ENCODE measurements at regions not wholly inside any gene's neighbourhood (a gene's known extent, or its start where the extent isn't known, plus 50 kb on each side); places are given as distances from the start of the nearest gene placed in this dataset.

DNA sequence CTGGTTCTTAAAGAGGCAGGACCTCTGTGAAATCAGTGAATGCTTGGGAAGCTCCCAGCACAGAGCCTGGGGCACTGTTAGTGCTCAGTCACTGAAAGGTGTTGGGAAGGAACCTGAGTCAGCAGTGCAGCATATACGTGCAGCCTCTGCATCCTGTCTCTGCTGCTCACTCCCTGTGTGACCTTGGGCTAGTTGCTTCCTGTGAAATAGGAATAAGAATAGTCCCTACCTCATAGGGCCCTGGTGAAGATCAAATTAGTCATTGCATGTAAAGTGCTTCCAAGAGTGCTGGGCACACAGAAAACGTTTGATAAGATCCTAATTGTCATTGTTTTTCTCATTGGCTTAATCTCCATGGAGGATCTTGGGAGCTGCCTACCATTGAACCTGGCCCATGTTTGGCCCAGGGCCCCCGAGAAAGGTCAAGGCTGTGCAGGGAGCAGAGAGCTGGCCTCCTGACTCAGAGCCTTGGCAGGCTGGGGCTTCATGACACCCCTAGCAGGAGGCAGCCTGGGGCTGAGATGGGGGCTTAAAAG lies 73.3 kb upstream of the COL13A1 start:
- peak overlapping the region; percentile 66 for H4K91ac ChIP-seq (ENCODE audit: low read length)
- H2BK5ac ChIP-seq (ENCODE audit: low read depth, low read length, poor library complexity, severe bottlenecking): no peak overlapping the region
- peak overlapping the region; percentile 37 to 75 for H3K4ac ChIP-seq (ENCODE audit: low read depth in 1 of 2, low read length in 2 of 2)
- no peaks in the 10 kb centered on the region for H3K9me3 ChIP-seq (ENCODE audit: control insufficient read depth, low read length)
- peak overlapping the region in 1 of 2 experiments; percentile 78 for H3K14ac ChIP-seq (ENCODE audit: low read length in 2 of 2)
- DNase-seq: peak; percentile 91
- peaks cover 0 to 37% of the 10 kb centered on the region in 2 experiments for H3K27me3 ChIP-seq (ENCODE audit: control insufficient read depth in 1 of 2, insufficient read depth in 1 of 2, low read length in 2 of 2)
- H3K4me3 ChIP-seq (ENCODE audit: insufficient read depth in 1 of 2, low read depth in 1 of 2, low read length in 2 of 2): no peak overlapping the region
- H3K23ac ChIP-seq (ENCODE audit: low read length in 2 of 2): no peak overlapping the region
- H3K27ac ChIP-seq (ENCODE audit: low read length, poor library complexity, severe bottlenecking): no peak overlapping the region
- WGBS: under 1% methylated on average over 3 of the region's 3 CpGs
- no peak overlapping the region for H3K4me2 ChIP-seq (ENCODE audit: low read length, poor library complexity, severe bottlenecking)
- H3K4me1 ChIP-seq (ENCODE audit: control insufficient read depth, insufficient read depth, low read depth, low read length): peaks cover 45% of the 10 kb centered on the region
- H3K9ac ChIP-seq (ENCODE audit: low read length): no peak overlapping the region
- peak overlapping the region; percentile 3 for H2AFZ ChIP-seq (ENCODE audit: low read depth, low read length)
- H3K18ac ChIP-seq (ENCODE audit: low read depth in 1 of 2, low read length in 2 of 2): peak overlapping the region; percentile 16 to 58
- no peaks in the 10 kb centered on the region for H3K79me1 ChIP-seq (replicated peaks; ENCODE audit: low read length, poor library complexity, severe bottlenecking)
- no peak overlapping the region for H2BK15ac ChIP-seq (ENCODE audit: low read depth, poor library complexity, severe bottlenecking)
- peak overlapping the region; percentile 81 for H4K8ac ChIP-seq (ENCODE audit: low read length)
- H3K36me3 ChIP-seq (ENCODE audit: control insufficient read depth in 1 of 2, insufficient read depth in 2 of 2, low read depth in 1 of 2, low read length in 2 of 2): no peaks in the 10 kb centered on the region
- H2AK5ac ChIP-seq (ENCODE audit: low read length, severe bottlenecking): peak overlapping the region; percentile 35
- peak overlapping the region; percentile 49 for H2BK120ac ChIP-seq (ENCODE audit: low read depth, low read length)
- peak overlapping the region; percentile 57 to 89 for H2BK12ac ChIP-seq (ENCODE audit: low read length in 2 of 2)

DNA sequence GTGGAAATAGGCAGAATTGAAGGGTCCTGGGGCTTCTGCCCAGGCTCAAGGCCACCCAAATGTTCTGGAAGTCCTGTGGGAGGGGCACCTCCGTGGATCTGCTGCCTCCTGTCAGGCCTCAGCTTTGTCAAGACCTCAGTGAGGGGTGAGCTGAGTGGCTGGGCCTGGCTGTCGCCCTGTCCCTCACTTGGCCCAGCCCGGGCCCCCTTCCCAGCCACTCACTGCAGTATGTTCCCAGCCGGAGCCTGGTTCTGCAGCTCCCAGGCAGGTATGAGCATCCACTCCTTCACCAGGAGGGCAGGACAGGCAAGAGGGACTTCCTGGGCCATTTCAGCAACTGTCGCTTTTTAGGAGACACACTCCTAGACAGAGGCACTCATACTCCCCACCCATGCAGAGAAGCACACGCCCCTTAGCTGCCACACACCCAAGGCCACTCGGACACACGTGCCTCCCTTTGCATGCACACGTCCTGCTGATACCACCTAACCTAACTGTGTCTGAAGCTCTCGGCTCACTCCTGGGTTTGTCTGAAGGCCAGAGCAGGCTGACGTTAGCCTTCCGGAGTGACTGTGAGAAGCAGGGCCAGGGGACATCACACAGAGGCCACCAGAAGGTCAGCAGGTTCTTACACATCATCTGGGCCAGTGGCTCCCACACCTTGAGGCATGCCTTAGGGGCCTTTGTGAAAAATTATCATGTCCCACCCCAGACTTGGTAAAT lies 72.2 kb upstream of the COL13A1 start:
- H3K27me3 ChIP-seq (ENCODE audit: control insufficient read depth in 1 of 2, insufficient read depth in 1 of 2, low read length in 2 of 2): peaks cover 0 to 27% of the 10 kb centered on the region in 2 experiments
- WGBS: 83% methylated on average over 12 of the region's 12 CpGs
- peak overlapping the region; percentile 64 for H2BK15ac ChIP-seq (ENCODE audit: low read depth, poor library complexity, severe bottlenecking)

DNA sequence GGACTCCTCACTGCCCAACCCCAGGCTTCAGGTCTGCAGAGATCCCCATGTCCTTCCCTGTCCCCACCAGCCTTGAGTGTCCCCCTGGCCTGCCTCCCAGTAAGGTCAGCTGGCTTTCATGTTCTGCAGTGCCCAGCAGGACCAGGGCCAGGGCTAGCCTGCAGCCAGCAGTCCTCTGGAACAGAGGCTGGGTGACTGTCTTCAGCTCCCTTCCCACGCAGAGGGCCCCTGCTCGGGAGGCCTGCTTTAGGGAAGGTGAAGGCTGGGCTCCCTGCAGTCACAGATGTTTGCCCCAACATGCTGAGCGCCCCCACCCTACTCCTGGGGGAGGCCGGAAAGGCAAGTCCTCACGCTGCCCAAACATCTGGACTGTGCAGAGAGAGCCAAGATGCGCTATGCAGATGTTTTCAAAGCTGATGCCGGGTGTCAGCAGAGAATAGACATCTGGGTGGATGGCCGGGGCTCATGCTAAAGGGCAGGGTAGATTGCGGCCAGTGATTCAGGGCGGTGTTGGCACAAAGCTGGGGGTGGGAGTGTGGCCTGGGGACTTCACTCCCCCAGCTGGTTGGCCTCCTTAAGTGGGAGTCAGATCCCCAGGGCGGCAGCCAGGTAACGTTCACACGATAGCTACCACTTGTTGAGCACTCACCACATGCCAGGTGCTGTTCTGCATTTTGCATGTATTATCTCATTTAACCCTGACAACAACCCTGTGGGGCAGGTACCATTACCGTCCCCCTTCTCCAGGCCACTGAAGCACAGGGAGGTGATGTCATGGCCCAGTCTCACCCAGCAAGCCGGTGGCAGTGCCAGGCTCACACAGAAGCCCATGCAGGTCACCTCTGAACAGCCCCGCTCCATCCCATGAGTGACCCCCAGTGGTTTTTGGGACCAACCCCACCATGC lies 71.2 kb upstream of the COL13A1 start:
- peaks cover 62% of the 10 kb centered on the region for H3K4me1 ChIP-seq (ENCODE audit: control insufficient read depth, insufficient read depth, low read depth, low read length)
- WGBS: 77% methylated on average over 15 of the region's 16 CpGs

More for the DNA sequence above, 72.2 kb upstream of the COL13A1 start:
- H3K4me2 ChIP-seq (ENCODE audit: low read length, poor library complexity, severe bottlenecking): no peak overlapping the region
- peak overlapping the region; percentile 29 to 38 for H3K18ac ChIP-seq (ENCODE audit: low read depth in 1 of 2, low read length in 2 of 2)
- H3K79me1 ChIP-seq (replicated peaks; ENCODE audit: low read length, poor library complexity, severe bottlenecking): no peaks in the 10 kb centered on the region
- no peak for DNase-seq
- H4K8ac ChIP-seq (ENCODE audit: low read length): no peak overlapping the region
- H2AK5ac ChIP-seq (ENCODE audit: low read length, severe bottlenecking): peak overlapping the region; percentile 12
- H3K14ac ChIP-seq (ENCODE audit: low read length in 2 of 2): no peak overlapping the region
- H3K27ac ChIP-seq (ENCODE audit: low read length, poor library complexity, severe bottlenecking): no peak overlapping the region
- no peak overlapping the region for H3K9ac ChIP-seq (ENCODE audit: low read length)
- H4K91ac ChIP-seq (ENCODE audit: low read length): peak overlapping the region; percentile 81
- H3K36me3 ChIP-seq (ENCODE audit: control insufficient read depth in 1 of 2, insufficient read depth in 2 of 2, low read depth in 1 of 2, low read length in 2 of 2): no peaks in the 10 kb centered on the region
- H3K23ac ChIP-seq (ENCODE audit: low read length in 2 of 2): no peak overlapping the region
- H2AFZ ChIP-seq (ENCODE audit: low read depth, low read length): no peak overlapping the region
- H3K9me3 ChIP-seq (ENCODE audit: control insufficient read depth, low read length): no peaks in the 10 kb centered on the region
- no peak overlapping the region for H2BK5ac ChIP-seq (ENCODE audit: low read depth, low read length, poor library complexity, severe bottlenecking)
- peak overlapping the region in 1 of 2 experiments; percentile 30 for H3K4ac ChIP-seq (ENCODE audit: low read depth in 1 of 2, low read length in 2 of 2)
- H3K4me3 ChIP-seq (ENCODE audit: insufficient read depth in 1 of 2, low read depth in 1 of 2, low read length in 2 of 2): no peak overlapping the region
- H3K4me1 ChIP-seq (ENCODE audit: control insufficient read depth, insufficient read depth, low read depth, low read length): peaks cover 52% of the 10 kb centered on the region
- peak overlapping the region in 1 of 2 experiments; percentile 57 for H2BK12ac ChIP-seq (ENCODE audit: low read length in 2 of 2)
- H2BK120ac ChIP-seq (ENCODE audit: low read depth, low read length): peak overlapping the region; percentile 2

More for the DNA sequence above, 71.2 kb upstream of the COL13A1 start:
- H2BK120ac ChIP-seq (ENCODE audit: low read depth, low read length): peak overlapping the region; percentile 43
- H3K4me2 ChIP-seq (ENCODE audit: low read length, poor library complexity, severe bottlenecking): no peak overlapping the region
- H4K8ac ChIP-seq (ENCODE audit: low read length): peak overlapping the region; percentile 59
- H3K9me3 ChIP-seq (ENCODE audit: control insufficient read depth, low read length): no peaks in the 10 kb centered on the region
- no peak overlapping the region for H3K4me3 ChIP-seq (ENCODE audit: insufficient read depth in 1 of 2, low read depth in 1 of 2, low read length in 2 of 2)
- H2AK5ac ChIP-seq (ENCODE audit: low read length, severe bottlenecking): peak overlapping the region; percentile 63
- H3K23ac ChIP-seq (ENCODE audit: low read length in 2 of 2): peak overlapping the region in 1 of 2 experiments; percentile 57
- no peak overlapping the region for H3K9ac ChIP-seq (ENCODE audit: low read length)
- no peaks in the 10 kb centered on the region for H3K36me3 ChIP-seq (ENCODE audit: control insufficient read depth in 1 of 2, insufficient read depth in 2 of 2, low read depth in 1 of 2, low read length in 2 of 2)
- no peaks in the 10 kb centered on the region for H3K79me1 ChIP-seq (replicated peaks; ENCODE audit: low read length, poor library complexity, severe bottlenecking)
- peak overlapping the region; percentile 29 for H2AFZ ChIP-seq (ENCODE audit: low read depth, low read length)
- peak overlapping the region; percentile 63 to 84 for H3K18ac ChIP-seq (ENCODE audit: low read depth in 1 of 2, low read length in 2 of 2)
- peak overlapping the region; percentile 85 for H3K27ac ChIP-seq (ENCODE audit: low read length, poor library complexity, severe bottlenecking)
- no peak overlapping the region for H2BK5ac ChIP-seq (ENCODE audit: low read depth, low read length, poor library complexity, severe bottlenecking)
- peak overlapping the region; percentile 81 for H4K91ac ChIP-seq (ENCODE audit: low read length)
- H2BK12ac ChIP-seq (ENCODE audit: low read length in 2 of 2): peak overlapping the region; percentile 76 to 89
- peak; percentile 61 for DNase-seq
- H3K14ac ChIP-seq (ENCODE audit: low read length in 2 of 2): peak overlapping the region in 1 of 2 experiments; percentile 62
- H2BK15ac ChIP-seq (ENCODE audit: low read depth, poor library complexity, severe bottlenecking): no peak overlapping the region
- H3K27me3 ChIP-seq (ENCODE audit: control insufficient read depth in 1 of 2, insufficient read depth in 1 of 2, low read length in 2 of 2): peaks cover 0 to 16% of the 10 kb centered on the region in 2 experiments
- H3K4ac ChIP-seq (ENCODE audit: low read depth in 1 of 2, low read length in 2 of 2): peak overlapping the region; percentile 15 to 77

All from mesenchymal stem cell (in vitro differentiated cells and primary cell).